NCI-H460 (cell line): ENCODE measurements at regions not wholly inside any gene's neighbourhood (a gene's known extent, or its start where the extent isn't known, plus 50 kb on each side); places are given as distances from the start of the nearest gene placed in this dataset.
"Not testable (repeated sequence)": the region's sequence is repeated elsewhere in the genome, so short reads cannot be mapped to it uniquely, and the experiment has no call there.

Experiments used
- DNase-seq: peaks from one replicate; pipeline ENCODE4 v3.0.0-alpha.2; 2016; ENCODE audit warnings: low read depth; ENCODE audit errors: extremely low read depth

DNA sequence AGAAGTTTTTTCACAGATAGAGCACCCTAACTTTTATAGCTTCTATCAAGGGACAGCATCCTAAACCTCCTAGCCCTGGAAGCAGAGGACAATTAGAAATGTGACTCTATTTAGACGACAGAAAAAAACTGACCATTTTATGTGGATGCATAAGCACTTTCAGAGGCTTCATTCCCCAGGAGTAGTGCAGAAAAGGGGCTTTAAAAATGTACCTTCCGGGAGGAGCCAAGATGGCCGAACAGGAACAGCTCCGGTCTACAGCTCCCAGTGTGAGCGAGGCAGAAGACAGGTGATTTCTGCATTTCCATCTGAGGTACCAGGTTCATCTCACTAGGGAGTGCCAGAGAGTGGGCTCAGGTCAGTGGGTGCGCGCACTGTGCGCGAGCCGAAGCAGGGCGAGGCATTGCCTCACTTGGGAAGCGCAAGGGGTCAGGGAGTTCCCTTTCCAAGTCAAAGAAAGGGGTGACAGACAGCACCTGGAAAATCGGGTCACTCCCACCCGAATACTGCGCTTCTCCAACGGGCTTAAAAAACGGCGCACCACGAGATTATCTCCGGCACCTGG lies 416.4 kb upstream of the C1orf87 start:
- not testable (repeated sequence) for DNase-seq

DNA sequence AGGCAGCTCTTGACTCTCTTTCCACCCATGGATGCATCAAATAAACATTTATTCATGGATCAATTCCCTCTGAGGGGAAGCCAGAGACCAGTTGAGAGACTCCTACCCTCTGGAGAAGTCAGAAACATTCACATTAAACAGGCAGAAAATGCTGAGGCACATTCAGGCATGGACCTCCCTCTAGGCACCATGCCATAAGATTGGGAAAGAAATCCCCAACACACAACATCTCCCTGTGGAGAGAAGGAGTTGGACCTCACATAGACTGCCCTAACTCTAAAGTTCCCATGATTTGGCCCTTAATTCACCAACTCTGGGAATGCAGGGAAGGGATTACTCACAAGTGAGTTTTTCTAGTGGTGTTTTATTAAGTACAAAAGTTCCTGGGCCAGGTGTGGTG lies 415.3 kb upstream of the C1orf87 start:
- no peak for DNase-seq

DNA sequence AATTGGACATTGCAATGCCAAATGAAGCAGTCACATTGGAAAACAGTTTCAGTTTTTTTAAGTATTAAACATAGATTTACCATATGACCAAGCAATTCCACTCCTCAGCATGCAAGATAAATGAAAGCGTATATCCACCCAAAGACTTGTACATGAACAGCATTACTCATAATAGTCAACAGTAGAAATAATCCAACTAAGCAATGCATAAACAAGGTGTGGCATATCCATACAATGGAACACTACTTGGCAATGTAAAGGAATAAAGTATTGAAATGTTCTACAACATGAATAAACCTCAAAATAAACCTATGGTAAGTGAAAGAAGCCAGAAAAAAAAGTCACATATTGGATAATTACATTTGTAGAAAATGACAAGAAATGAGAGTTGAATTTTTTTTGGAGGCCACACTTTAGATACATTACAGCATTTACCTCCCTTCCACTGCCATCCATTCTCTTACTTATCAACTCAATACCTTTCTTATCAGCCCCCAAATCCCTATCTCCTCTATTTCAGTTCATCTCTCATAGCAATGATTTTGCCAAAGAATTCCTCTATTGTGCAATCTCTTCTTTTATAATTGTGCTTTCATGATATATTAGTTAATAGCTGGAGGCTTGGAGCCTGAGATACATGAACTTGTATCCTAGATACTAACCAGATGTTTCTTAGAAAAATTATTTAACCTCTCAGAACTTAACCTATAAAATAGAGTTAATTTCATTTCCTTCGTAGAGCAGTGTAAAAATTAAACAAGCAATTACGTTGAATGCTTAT lies 414.2 kb upstream of the C1orf87 start:
- no peak for DNase-seq

DNA sequence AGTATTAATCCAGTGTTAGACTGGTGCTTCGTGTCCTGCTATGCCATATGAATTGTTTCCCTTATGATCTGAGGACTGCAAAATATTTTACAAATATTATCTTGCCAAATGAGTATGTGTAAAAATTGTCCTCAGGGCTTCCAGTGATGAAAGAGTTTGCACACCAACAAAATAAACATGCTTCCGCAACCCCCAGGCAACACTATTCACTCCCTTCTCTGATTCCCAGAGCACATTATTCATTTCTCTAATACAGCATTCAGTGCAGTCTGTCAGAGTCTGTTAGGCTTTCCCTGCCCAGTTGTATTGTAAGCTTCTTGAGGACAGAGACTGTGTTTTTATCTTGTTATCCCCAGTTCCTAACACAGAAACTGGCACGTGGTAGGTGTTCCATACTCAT lies 409.9 kb upstream of the C1orf87 start:
- no peak for DNase-seq

DNA sequence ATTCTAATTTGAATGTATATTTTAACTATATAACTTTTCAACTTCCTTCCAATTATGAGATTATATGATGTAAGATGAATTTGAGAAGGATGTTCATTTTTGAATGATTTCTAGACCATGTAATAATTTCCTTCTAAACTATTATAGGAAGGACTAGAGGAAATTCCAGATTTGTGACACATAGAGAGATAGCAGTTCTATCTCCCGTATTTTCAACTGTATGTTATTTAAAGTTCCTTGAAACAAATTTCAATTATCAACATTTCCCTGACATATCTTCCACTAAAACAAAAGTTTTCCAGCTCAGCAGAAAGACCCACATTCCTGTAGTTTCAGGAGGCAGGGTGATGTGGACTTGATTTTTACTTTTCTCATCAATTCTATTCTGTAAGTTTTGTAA lies 396.7 kb upstream of the C1orf87 start:
- DNase-seq, result no peak

DNA sequence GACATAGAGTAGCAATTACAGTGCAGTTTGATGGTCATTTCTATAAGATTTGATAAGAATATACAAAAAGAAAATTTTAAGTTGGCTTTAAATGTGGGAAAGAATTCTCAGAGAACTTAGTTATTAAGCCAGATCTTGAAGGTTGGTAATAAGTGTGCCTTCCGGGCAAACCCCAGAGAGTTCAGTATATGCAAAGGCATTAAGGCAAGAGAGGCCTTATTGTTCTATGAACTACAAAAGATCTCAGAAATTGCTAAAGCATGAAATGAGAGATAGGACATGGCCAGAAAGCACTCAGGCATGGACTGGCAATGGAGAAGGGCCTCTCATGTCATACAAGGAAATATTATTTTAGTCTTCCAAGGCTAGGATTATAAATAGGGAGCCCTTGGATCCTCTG lies 390.2 kb upstream of the C1orf87 start:
- no peak for DNase-seq

DNA sequence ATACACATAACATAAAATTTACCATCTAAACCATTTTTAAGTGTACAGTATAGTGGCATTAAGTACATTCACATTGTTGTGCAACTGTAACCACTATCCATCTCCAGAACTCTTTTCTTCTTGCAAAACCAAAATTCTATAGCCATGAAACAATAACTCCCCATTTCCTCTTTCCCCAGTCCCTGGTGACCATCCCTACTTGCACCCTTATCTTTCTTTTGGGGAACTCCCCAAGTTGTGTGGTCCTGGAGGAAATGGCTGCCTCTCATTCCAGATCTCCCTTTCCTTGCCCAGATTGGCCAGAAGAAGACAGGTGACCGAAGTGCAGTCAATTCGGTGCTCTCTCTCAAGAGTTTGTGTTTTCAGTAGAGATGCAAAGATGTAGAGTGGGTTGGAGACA lies 389.6 kb upstream of the C1orf87 start:
- no peak for DNase-seq

DNA sequence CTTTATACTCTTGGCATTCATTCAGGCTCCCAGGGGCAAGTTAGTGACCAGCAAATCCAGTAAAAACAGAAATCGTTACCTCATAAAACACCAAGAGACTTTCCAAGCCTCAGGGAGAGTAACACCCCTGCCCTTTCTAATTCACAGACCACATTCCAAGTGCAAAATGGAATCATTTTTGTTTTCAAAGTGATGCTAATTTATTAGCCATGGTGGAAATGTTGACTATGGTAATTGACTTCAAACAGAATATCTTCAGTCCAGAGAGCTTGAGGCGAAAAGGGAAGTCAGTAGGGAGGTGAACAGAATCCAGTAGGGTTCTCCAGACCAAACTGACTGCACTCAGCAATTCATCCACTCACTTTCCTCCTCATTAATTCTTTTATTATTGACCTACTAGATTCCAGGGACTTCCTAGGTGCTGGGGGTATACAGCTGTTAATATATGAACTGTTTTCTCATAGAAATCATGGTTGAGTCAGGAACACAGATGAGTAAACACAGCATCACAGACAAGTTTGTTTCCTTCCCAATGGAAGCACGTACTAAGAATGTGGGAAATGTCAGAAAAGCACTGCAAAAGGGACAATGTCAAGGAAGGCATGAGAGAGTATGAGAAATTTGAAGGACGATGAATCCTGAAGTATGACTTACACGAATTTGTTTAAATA lies 388.5 kb upstream of the C1orf87 start:
- no peak for DNase-seq

DNA sequence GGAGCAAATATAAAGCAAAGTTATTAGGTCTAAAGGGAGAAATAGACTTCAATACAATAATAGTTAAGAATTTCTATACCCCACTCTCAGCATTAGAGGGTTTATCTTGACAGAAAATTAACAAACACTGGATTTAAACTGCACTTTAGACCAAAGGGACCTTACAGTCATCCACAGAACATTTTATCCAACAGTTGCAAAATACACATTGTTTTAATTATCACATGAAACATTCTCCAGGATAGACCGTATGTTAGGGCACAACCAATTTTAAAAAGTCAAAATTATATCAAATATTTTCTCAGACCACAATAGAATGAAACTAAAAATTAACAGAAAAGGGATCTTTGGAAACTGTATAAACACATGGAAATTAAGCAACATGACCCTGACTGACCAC lies 384.5 kb upstream of the C1orf87 start:
- no peak for DNase-seq

DNA sequence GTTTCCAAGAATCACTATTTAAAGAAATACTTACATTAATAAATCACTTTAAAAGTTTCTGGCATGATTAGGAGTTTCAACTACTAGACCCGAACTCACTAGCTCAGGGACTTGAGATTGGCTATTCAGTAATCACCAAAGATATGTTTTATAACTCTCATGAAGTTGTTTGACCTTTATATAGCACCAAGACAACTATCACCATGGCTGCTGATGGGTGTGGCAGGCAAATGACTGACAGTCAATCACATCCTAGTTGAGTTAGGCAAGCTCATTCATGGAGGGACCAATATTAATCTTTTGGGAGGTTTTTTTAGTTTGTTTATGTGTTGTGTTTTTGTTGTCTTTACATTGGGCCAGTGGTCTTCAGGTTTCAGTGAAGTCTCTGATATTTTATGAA lies 376.3 kb upstream of the C1orf87 start:
- DNase-seq, result no peak

DNA sequence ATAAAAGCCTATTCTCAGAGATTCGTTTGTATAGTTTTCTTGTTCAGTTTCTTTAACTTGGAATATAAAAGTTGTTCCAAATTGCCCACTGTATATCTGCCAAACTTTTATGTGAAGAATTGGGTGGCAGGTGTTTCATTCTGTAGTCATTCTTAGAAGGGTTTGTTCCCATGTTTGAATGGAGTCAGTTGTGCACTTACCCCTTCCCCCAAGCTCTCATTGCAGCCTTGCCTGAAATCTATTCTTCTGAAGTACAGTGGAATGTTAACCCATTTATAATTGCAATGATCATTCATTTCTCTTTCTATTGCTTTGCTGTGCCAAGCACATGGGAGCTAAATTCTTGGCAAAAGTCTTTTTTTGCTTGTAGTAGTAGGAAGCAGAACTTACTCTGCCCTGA lies 375.3 kb upstream of the C1orf87 start:
- no peak for DNase-seq

DNA sequence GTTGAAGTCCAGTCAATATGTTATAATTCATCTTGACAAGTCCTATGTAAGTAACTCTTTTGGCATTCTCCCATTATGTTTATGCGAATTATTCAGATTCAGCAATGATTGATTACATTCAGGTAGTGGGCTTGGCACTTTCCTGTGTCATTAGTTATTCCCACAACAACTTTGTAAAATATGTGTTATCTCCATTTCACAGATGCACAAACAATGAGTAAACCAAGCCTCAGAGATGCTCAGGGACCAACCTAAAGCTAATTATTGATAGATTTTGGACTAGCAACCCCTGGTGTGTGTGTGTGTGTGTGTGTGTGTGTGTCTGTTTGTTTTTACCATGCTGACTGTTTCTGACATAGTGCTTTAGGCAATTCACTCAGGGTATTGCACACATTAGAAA lies 371.1 kb upstream of the C1orf87 start:
- no peak for DNase-seq

DNA sequence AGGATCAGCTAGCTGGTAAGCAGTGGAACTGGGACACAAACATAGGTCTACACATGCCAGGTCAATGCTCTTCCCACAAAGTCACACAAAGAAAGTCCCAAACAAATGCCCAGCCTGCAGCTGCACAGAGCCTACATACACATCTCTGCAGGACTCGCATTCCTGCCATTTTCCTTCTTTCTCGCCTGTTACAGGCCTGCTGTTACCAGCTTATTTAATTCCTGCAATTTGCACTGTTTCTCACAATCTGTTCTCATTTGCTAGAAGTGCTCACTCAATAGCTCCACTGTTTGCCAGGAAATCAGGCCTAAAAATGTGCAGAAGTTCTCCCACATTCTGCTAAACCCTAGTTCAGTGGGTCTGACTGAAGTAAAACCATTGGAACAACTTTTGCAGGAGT lies 362.6 kb upstream of the C1orf87 start:
- no peak for DNase-seq

DNA sequence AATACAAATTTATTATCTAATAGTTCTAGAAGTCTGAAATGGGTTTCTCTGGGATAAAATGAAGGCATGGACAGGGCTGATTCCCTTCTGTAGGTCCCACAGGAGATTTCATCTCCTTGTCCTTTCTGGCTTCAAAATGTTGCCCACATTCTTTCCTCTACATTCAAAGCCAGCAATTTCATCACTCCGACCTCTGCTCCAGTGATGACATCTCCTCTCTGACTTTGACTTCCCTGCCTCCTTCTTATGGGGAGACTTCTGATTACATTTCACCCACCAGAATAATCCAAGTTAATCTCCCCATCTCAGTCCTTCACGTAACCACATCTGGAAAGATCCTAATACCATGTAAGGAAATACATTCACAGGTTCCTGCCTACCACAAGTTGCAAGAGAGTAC lies 358.0 kb upstream of the C1orf87 start:
- no peak for DNase-seq

DNA sequence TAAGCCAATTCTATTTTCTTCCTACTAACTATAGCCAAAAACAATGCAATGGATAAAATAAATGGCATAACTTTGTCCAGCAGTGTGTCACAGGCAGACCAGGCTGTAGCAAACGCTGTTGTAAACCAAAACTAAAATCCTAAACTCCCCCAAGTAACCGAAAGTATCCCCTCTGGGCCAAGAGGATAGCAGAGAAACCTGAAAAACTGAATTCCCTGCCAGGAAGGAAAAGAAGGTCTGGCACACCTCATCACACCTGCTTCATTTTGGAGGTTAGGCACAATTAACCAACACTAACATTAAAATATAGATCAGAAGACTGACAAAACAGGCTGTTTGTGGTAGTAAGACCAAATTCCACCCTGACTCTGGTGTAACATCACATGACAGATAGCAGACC lies 356.8 kb upstream of the C1orf87 start:
- no peak for DNase-seq

DNA sequence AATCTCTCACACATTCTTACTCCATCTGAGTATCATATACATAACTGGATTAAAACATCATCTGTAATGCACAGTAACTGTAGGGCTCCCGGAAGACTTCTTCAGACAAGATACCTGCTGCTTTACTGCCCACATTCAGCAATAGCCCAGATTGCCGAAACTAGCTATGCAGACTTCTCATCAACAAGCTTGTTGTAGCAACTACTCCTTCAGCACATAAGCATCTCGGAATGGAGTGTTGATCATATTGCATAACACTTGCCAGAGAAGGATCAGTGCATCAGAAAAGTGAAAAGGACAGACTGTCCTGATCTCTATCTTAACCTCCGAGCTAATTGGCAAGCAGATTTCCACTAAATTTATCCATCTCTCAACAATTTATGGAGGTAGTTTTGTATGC lies 354.6 kb upstream of the C1orf87 start:
- no peak for DNase-seq

DNA sequence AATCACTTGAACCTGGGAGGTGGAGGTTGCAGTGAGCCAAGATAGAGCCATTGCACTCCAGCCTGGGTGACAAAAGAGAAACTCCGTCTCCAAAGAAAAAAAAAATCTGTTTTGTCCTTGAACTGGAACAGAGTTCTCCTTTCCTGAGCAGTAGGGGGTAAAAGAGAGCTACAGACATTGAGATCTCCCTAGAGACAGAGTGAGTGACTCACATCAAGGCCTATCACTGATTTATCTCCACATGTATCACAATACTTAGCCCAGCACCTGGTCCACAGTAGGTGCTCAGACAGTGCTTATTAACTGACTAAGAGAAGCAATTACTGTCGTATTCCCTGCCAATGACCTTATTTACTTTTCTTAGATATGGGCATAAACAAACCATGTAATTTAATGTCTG lies 354.1 kb upstream of the C1orf87 start:
- DNase-seq, result no peak

DNA sequence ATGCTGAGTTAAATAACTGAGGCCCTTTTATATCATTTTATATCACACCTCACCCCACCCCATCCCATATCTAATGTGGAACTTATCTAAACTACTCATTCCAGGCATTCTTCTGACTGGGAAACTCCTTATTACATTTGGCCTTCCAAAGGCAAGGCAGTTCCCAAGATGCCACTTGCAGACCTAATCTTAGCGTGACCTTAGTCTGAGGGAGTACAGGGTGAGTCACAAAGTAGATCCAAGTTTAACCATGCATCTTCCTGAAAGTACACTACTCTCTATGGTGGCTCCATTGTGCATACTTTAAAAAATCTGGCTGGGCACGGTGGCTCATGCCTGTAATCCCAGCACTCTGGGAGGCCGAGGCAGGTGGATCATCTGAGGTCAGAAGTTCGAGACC lies 353.6 kb upstream of the C1orf87 start:
- no peak for DNase-seq

DNA sequence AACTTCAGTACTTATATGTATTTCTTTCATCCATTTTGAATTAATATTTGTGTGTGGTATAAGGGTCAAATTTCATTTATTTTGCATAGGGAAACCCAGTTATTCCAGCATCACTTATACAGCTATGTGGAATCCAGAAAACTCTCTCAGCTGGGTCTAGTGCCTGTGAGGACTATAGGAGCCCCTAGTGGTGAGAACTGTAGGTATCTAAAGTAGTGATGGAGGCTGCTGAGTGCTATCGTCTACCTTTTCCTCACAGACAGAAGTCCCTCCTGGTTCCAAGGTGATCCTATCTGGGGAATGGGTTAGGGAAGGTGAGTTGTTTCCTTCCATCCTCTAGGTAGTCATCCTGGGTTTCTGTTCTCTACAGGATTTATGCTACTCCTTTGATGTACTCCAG lies 352.0 kb upstream of the C1orf87 start:
- DNase-seq, result no peak

DNA sequence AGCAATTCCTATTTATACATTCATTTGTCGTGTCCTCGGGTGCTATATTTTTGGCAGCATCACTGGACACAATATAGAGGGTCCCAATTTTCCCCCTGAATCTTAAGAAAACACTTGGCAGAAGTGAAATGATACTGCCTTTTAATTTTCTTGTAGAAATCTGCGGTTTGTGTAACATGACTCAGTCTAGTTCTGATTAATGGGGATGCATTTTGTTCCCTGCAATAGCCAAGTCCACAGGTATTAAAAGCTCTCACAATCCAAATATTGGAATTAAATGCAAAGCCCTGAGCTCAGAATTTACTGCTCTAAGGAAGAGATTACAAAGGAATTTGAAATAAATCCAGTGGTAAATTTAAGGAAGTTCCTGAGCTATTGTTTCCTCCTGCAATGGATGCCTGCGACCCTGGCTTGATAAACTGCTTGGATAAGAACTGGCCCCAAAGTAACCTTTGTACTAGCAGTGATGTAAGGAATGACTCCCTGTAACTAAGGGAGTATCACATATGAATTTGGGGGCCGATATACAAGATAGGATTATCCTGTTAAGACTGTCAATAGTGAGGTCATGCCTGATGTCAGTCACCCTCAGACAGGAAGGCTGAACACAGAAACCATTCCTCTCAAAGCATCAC lies 349.7 kb upstream of the C1orf87 start:
- DNase-seq, result no peak

DNA sequence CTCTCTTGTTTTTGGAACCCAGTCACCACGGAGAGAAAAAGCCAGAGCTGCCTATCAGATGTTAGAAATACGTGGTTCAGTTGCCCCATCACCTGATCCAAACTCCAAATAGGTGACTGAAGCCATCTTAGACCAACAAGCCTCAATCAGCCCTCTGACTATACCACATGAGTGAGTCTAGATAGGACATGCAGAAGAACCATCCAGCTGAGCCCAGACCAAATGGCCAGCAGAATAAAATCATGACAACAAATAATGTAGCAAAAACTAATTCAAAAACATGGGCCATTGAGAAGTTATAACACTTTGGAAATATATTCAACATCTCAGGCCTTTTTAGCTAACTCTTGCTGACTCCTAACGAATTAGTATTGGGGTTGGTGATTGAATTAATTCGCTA lies 348.4 kb upstream of the C1orf87 start:
- no peak for DNase-seq

DNA sequence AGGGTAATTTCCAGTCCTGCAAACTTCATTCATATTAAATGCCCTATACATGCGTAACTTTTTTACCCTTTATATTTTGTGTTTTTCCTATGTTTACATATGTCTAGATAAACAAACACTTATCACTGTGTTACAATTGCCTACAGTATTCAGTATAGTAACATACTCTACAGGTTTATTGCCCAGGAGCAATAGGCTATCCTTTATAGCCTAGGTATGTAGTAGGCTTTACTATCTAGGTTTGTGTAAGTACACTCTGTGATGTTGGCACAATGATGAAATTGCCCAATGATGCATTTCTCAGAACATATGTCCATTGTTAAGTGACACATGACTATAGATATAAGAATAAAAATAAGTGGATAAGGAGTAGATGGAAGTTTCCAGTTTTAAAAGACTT lies 345.5 kb upstream of the C1orf87 start:
- no peak for DNase-seq
